Endometrium (tissue), 2 donors: ENCODE measurements at regions not wholly inside any gene's neighbourhood (a gene's known extent, or its start where the extent isn't known, plus 50 kb on each side); places are given as distances from the start of the nearest gene placed in this dataset.
"Not testable (repeated sequence)": the region's sequence is repeated elsewhere in the genome, so short reads cannot be mapped to it uniquely, and the experiment has no call there.

Experiments
- FAIRE-seq: peaks from 2 replicates; lab custom pipeline; 2012; peaks lifted over from hg19 to GRCh38; lab: Jason Lieb, UNC
- donor health status: control.
- donor health status: control.

DNA sequence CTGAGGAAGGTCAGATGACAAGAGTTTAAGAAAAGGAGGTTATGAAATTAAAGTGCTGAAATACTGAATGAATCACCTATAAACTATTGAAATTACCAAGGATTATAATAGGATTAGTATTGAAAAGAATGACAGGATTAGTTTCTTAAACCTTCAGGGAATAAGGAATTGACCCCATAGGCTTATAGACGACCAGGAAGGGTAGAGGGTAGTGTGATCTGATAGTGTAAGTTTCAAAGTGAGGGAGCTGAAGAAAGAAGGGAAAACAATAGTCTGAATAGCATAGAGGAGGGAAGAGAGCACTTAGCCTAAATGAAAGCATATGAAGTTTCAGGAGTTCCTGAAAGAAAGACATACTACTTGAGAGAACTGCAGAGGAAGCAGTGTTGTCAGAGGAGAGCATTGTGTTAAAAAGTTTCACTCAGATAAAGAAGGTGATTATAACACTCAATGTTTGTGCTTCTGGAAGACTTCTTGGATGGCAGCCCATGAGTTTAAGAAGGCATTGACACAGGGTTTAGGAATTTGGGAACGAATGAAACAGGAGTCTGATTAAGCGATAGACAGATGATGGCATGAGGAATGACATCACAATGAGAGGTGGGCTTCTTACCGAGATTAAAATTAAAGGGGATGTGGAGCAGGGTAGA, 557.9 kb upstream of the GRAMD2B start:
- no peak for FAIRE-seq

DNA sequence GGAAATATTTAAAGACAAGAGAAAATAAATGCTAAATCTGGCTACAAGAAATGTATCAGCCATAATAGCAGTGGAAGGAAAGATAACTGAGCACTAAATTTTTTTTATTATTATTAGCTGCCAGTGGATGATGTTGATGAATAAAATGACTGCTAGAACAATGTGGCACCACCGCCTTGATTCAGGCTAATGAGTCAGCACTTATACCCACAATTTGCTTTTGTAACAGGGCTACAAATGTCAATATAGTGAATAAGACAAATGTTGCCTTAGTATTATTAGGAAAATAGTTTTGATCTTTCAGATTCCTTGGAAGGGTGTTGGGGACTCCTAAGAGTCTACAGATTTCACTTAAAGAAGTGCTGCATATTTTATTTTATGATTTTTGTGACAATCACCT, 555.2 kb upstream of the GRAMD2B start:
- no peak for FAIRE-seq

DNA sequence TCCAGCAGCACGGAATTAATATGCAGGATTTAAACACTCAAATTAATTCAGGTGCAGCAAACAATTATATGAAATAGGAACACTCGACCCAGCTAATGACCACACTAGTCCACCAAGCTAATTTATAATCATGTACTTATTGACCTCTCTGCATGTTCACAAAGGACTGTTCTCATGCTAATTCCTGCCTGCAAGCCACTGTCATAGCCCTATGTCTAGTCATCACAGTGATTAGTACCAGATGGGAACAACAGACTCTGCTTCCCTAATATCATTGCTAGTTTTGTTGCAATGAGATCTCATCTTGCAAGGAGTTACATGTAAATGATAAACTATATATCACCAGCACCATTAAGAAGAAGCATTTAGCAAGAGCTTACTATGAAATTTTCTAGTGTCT, 553.0 kb upstream of the GRAMD2B start:
- FAIRE-seq = no peak

DNA sequence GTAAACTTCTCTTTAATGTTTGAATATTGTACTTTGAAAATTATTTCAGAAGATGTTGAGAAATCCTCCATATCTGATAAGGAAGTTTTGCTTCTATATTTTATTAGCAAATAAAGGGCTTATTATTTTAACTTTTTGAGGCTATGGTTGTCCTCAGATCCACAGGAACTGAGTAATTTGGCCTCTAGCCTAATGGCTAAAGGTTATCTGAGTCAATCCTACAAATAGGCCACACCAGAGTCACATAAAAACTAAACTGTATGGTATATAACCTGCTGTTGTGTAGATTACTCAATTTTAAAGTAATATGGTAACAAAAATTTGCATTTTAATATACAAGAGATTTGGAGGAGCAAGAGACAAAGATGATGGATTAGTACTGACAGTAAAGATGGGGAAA, 549.2 kb upstream of the GRAMD2B start:
- FAIRE-seq = no peak

DNA sequence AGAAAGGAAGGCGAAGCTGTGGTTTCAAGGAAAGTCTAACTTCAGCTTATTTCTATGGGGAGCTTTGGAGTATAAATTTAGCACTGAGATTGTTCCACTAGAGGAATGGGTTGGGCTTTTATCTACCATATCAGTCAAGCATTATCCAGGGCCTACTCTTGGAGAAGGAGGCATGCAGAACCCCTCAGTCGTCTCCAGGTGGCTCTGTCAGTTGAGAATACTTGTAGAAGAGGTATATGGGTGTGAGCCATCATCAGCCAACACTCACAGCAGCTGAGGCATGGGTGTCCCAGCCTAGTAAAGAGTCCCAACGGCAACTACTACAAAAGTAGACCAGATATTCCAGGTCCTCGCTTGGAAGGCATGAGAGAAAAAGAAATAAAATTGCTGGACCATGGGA, 548.5 kb upstream of the GRAMD2B start:
- no peak for FAIRE-seq

DNA sequence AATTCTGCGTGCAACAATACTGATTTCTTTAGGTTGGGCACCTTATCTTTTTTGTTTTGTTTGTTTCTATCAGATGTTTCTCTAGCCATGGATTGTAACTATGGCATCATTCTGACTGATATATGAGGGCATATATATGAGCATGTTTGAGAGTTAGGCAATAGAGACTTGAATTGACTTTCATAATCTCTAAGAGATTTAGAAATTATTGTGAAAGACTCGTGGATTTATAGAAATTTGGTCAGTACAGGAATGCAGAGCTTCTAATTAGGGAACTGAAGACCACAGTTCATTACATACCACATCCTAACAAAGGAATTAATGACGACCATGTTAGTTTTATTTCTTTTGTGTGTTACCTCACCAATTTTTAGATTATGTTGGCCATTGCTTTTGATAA, 546.0 kb upstream of the GRAMD2B start:
- no peak for FAIRE-seq

DNA sequence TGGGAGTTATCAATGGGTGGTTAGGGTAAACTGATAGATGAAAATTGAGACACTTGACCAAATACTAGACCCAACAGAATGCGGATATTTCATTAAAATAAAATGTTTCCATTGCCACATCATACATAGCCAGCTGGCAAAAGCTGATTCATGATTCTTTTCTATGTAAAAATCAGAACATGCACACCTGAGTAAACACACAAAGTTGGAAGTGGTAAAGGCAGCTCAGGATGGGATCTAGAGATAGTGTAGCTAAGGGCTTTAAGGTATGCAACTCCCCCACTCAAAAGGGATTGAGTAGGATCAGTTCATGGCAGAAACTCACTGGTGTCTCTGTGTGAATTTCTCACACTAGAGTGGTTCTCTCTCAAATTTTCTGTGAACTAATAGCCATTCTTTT, 541.1 kb upstream of the GRAMD2B start:
- FAIRE-seq = no peak

DNA sequence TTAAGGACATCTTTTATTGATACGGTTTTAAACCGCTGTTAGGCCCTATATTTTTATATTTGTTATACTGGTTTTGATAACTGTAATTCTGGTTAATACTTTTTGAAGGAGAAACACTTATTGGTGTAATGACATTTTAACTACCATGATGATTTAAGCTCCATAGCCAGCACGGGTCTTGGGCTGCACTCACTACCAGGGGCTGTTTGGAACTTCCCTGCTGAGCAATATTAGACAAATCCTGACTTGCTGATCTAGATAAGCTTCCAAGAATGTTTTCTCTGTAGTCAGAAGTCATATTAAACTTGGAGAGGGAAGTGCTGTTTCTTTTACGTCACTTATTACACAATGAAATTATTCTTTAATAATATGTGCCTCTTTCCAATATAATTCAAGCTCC, 540.0 kb upstream of the GRAMD2B start:
- no peak for FAIRE-seq

DNA sequence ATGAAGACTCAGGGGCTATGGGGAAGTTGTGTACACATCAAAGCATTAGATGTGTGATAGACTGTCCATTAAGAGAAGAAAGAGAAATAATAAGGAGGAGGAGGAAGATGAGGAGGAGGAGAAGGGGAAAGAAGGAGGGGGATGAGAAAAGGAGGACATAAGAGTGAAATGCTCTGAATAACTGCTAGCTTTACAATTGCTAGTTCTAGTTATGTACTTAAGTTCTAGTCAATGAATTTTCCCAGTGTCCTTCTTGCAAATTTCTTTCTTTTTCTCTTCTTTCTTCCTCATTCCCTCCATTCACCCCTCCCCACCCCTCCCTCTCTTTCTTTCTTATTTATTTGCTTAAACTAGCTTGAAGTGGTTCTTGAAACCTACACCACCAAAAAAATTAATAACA, 534.9 kb upstream of the GRAMD2B start:
- FAIRE-seq = no peak

DNA sequence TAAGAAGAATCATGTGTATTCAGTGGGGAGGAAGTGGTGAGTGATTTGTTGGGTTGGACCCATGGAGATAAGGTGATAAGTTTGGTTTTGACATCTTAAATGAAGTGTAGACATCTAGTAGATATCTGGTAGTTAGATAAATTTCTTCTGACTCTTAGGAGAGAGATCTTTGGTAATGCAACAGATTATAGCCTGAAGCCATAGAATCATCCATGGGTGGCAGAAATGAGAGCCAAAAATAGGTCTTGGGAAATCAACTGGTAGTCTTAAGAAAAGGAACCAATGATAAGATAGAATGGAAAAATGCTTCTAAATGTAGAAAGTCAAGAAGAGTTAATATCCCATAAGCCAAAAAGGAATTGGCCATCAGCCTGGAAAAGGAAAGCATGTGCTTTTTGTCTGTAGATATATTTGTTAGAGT, 532.7 kb upstream of the GRAMD2B start:
- FAIRE-seq = no peak

DNA sequence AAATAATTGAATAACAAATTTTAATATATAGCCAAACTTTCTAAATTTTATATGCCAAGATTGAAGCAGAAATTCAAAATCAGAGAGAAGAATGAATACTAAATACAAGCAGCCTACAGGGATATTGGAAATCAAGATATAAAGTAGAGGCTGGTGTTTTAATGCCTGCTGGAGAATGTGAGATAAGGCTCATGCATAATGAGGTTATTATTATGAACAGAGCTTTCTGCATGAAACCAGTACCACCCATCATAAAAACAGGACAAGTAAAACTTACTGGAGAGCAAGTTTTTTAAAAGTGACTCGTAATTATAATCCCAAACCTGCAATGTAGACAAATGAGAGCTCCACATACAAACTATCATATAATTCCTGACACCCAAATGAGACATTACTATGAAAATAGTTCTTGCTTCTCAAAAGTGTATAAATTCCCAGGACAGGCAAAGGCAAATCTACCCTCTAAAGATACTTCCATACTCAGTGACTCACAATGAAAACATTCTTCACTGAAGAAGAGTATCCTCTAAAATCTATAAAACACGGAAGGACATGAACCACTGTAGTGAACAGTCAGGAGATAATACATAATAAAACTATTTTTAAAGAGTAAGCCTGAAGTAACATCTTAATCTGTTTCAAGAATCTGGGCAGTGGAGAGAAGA, 532.0 kb upstream of the GRAMD2B start:
- no peak for FAIRE-seq

DNA sequence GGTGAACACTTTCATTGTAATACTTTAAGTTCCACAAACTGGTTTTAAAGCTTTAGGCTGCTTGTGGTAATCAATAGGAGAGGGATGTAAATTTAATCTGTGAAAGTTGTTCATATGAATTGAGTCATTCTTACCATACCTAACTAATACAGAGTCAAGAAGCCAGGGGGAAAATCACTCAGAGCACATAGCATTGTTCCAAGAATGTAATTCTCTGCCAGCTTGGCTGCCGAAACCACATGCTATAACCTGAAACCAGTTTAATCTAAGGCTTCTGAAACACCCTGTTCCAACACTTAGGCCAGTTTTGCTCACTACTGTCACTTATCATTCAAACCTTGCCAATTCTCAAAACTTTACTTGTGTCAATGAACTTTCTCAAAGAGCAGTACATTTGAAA, 528.8 kb upstream of the GRAMD2B start:
- no peak for FAIRE-seq

DNA sequence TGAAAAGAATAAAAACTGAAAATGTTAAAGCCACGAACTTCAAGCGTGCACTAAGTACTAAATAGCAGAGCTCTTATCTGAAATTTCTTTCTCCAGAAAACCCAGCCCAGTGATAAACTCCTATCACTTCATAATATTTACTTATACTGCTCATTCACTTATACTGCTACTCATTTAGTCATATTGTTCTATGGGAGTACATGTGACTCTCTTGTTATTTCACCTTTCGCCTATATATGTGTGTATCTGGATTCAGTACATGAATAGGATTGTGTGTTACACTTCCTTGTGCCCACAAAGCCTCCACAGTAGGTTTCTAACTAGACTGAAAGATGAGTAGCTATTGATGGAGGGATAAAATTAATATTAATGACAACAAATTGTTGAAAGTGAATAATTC, 526.8 kb upstream of the GRAMD2B start:
- FAIRE-seq = no peak

DNA sequence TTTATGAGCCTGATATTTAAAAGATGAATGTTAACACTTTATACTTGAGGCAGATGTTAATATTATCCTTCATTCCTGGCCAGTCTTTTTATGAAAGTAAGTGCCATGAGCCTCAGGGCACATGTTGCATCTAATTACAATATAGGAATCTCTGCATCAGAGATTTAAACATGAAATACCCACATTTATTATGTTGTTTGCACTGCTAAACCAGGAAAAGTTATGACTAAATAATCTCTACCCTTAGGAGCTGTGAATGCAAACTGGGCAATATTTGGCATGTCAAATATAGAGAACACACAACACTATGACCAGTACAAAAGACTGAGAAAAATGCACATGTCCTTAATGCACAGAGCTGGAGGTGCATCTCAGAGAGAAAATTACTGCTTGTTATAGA, 526.1 kb upstream of the GRAMD2B start:
- FAIRE-seq = no peak

DNA sequence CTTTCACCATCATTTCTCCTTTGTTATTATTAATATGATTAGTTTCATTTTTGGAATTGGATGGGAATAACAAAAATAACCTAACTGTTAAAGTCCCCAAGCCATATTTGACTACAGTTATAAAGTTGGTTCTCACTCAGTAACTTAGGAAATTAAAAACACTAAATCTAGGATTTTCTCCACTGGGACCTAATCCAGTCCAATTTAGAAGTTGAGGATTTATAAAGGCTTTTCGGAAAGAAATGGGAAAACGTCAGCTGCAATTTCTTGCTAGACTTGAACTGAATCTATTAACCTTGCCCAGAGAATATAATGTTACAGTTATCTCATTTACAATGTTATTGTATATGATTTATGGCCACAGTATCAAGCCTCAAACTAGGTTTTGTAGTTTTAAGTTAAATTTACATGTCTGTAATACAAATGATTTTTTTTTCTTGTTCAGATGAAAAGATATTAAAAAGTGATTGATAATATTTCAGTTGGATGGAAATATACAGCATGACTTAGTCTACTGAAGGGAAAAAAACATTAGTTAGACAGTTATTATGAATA, 524.3 kb upstream of the GRAMD2B start:
- FAIRE-seq = no peak

DNA sequence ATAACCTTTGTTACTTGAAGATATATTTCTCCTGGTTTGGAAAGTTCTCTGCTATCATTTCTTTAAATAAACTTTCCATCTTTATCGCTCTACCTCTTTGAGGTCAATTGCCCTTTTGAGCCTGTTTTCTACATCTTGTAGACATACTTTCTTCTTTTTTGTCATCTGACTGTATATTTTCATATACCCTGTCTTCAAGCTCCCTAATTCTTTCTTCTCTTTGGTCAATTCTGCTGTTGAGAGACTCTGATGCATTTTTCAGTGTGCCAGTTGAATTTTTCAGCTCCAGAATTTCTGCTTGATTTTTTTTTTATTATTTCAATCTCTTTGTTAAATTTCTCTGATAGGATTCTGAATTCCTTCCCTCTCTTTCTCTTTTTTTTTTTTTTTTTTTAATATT, 511.2 kb upstream of the GRAMD2B start:
- FAIRE-seq = no peak

DNA sequence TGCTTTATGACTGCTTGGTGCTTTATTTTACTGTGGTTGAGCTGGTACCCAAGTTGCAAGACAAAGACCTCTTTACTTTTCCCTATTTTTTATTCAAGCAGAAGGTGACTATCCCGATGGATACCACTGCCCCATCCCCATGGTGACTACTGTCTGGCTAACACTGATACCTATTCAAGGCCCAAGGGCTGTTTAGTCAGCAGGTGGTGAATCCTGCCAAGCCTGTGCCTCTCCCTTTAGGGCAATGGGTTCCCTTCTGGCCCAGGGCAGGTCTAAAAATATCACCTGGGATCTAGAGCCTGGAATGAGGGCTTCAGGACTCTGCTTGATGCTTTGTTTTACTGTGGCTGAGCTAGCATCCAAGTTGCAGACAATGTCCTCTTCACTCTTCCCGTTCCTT, 510.0 kb upstream of the GRAMD2B start:
- FAIRE-seq = no peak

DNA sequence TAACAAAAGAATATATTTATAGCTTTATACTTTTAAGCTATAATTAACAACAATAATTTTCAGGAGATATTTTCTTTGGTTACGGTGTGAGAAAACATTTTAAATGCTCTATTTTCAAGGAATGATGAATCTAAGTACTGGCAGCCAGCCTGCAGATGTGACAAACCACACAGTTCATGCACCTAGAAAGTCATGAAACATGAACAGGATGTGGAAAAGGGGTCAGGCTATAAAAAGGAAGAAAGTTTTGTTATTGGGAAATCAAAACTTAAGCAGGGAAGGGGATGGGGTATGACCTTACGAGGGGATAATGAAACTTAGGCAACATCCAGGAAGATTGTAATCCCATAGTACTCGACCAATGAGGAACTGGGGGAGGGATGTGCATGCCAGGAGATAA, 508.7 kb upstream of the GRAMD2B start:
- FAIRE-seq = no peak

DNA sequence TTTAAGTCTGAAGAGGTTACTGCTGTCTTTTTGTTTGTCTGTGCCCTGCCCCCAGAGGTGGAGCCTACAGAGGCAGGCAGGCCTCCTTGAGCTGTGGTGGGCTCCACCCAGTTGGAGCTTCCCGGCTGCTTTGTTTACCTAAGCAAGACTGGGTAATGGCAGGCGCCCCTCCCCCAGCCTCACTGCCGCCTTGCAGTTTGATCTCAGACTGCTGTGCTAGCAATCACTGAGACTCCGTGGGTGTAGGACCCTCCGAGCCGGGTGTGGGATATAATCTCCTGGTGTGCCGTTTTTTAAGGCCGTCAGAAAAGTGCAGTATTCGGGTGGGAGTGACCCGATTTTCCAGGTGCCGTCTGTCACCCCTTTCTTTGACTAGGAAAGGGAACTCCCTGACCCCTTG, 499.3 kb upstream of the GRAMD2B start:
- not testable (repeated sequence) for FAIRE-seq

DNA sequence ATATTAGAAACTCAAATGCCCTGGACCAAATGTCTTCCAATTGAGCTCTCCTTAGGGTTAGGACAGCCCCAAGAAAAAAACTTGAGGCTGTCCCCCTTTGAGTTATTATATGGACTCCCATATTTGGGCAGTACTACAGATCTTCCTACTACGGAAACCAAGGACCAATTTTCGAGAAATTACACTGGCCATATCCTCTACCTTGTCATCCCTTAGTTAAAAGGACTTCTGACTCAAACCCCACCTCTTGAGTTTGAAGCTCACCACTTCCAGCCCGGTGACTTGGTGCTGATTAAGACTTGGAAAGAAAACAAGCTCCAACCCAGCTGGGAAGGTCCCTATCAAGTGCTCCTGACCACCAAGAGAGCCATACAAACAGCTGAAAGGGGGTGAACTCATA, 497.0 kb upstream of the GRAMD2B start:
- no peak for FAIRE-seq

DNA sequence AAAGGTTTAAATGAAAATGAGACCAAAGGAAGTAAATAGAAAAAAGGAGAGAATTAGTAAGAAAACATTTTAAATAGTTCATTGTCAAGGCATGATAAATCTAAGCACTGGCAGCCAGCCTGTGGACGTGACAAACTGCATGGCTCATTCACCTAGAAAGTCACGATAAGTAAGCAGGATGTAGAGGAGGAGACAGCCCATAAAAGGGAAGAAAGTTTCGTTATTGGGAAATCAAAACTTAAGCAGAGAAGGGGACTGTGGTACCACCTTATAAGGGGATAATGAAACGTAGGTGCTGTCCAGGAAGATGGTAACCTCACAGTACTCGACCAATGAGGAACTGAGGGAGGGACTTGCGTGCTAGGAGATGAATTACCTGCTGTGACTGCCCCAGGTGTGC, 494.5 kb upstream of the GRAMD2B start:
- no peak for FAIRE-seq

DNA sequence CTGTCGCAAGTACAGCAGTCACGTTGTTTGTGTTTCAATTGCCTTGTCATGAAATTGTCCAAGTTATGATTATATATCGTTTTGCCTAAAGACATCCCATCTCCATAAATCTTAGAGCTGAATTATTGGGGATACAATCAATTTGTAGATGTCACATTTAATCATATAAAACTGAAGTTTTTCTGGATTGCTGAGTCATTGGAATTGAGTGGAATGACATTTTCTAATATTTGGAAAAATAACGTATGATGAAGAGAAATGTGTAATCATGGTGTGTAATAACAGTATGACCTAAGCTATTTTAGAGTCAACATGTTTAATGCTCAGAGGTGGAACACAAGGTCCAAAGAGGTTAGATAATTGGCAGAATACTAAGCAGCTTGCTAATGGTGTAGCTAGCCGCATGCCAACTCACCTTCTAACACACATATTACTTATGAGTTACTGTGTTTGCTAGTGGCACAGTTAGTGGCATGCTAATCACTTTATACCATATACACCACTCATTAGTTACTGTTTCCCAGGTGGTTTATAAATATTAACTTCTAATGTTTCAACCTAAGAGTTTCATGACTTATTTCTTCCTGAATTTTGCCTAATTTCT, 473.1 kb upstream of the GRAMD2B start:
- no peak for FAIRE-seq

DNA sequence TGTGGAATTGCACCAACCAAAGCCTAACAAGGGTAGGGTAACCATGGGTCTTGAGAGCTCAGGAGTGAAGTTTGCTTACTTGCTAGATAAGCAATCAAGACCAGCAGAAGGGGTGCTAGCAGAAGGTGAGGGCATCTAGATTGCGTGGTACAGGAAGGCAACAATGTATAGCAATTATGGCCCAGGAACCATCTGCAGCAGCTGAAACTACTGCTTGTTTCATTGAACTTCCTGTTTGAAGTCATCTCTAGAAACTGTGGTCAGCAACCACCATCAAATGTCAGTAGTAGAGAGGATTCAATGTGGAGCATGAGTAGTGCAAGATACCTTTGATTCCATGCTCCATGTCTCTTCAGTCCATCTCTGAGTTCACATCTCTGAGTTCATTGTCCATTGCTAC, 462.1 kb upstream of the GRAMD2B start:
- no peak for FAIRE-seq

DNA sequence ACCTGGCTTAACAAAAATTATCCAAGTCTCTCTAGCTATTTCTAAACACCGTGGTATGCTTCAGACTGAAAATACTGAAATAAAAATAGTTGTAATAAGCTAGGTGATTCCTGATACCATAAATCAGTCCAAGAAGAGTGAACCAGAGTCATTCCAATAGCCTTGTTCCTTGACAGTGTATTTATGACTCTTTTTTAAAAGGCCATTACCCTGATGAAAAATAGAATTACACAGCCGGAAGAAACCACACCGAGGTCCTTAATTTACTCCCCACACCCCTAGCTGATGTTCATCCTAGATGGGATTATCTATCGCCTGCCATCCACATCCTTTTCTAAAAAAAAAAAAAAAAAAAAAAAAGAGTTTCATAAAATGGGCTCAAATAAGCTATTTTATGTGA, 457.6 kb upstream of the GRAMD2B start:
- no peak for FAIRE-seq
